ENCODE measurements at regions not wholly inside any gene's neighbourhood (a gene's known extent, or its start where the extent isn't known, plus 50 kb on each side); places are given as distances from the start of the nearest gene placed in this dataset.

GRCh38 chr22:47995718-47996117 is 1233.3 kb downstream of the TBC1D22A start:
- TF ChIP-seq CTCF (IDR thresholded peaks at IDR 0.05) (no peak), POLR2A (IDR thresholded peaks at IDR 0.05) (no peak)

Measured in adrenal gland (tissue), 5 donors.